NB4 (cell line): ENCODE measurements at regions not wholly inside any gene's neighbourhood (a gene's known extent, or its start where the extent isn't known, plus 50 kb on each side); places are given as distances from the start of the nearest gene placed in this dataset.

Source experiments
- DNase-seq: peaks from one replicate; pipeline ENCODE4 v3.0.0; 2010; ENCODE audit warnings: low read depth
- H3K4me3 ChIP-seq: one replicate; pipeline ENCODE4 v1.5.1; 2011; ENCODE audit warnings: mild to moderate bottlenecking, low read depth, low read length, moderate library complexity
- MAX ChIP-seq: IDR thresholded peaks from 2 replicates; pipeline ENCODE4 v1.6.1; 2011; ENCODE audit warnings: low read depth, low read length
- MYC ChIP-seq: IDR thresholded peaks from 2 replicates; pipeline ENCODE4 v1.6.1; 2011; ENCODE audit warnings: low read depth, low read length
- POLR2A ChIP-seq: IDR thresholded peaks from 2 replicates; pipeline ENCODE4 v1.6.1; 2011; ENCODE audit warnings: mild to moderate bottlenecking; ENCODE audit not compliant: insufficient read length; ENCODE audit errors: extremely low read depth
- TF ChIP-seq, protein P1 (sequence below): IDR thresholded peaks from one replicate; pipeline ENCODE4 v1.5.1; 2012; ENCODE audit warnings: low read depth, low read length

GRCh38 chr18:34550156-34550555, 159.9 kb upstream of the DTNA start:
- DNase-seq, result no peak
- H3K4me3 ChIP-seq, result no peak overlapping the region
- TF ChIP-seq MAX (no peak), MYC (no peak), POLR2A (no peak)
- TF ChIP-seq, protein P1, sequence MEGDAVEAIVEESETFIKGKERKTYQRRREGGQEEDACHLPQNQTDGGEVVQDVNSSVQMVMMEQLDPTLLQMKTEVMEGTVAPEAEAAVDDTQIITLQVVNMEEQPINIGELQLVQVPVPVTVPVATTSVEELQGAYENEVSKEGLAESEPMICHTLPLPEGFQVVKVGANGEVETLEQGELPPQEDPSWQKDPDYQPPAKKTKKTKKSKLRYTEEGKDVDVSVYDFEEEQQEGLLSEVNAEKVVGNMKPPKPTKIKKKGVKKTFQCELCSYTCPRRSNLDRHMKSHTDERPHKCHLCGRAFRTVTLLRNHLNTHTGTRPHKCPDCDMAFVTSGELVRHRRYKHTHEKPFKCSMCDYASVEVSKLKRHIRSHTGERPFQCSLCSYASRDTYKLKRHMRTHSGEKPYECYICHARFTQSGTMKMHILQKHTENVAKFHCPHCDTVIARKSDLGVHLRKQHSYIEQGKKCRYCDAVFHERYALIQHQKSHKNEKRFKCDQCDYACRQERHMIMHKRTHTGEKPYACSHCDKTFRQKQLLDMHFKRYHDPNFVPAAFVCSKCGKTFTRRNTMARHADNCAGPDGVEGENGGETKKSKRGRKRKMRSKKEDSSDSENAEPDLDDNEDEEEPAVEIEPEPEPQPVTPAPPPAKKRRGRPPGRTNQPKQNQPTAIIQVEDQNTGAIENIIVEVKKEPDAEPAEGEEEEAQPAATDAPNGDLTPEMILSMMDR, result no peak

DNA sequence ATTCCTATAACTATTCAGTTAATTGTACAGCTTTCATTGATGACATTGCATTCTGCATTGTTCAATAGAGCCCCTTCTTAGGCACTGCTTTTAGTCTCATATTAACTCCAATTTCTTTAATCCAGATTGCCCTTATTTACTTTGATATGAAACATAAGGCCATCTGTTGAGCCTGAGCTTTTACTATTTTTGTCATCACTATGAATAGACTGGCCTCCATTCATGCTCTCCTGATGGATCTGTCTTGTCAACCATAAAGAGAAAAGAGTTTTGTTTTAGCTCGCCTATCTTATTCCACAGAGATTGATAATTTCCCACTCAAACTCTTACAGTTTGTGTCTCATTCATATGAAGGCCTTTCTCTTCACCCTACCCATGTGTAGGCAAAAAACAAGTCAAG, 159.2 kb upstream of the DTNA start:
- TF ChIP-seq POLR2A, result no peak
- TF ChIP-seq, protein P1, result no peak
- TF ChIP-seq MAX, result no peak
- no peak for TF ChIP-seq MYC
- DNase-seq, result no peak
- no peak overlapping the region for H3K4me3 ChIP-seq

- no peak for DNase-seq
Measured at GRCh38 chr18:34551824-34552223, 158.3 kb upstream of the DTNA start.

DNA sequence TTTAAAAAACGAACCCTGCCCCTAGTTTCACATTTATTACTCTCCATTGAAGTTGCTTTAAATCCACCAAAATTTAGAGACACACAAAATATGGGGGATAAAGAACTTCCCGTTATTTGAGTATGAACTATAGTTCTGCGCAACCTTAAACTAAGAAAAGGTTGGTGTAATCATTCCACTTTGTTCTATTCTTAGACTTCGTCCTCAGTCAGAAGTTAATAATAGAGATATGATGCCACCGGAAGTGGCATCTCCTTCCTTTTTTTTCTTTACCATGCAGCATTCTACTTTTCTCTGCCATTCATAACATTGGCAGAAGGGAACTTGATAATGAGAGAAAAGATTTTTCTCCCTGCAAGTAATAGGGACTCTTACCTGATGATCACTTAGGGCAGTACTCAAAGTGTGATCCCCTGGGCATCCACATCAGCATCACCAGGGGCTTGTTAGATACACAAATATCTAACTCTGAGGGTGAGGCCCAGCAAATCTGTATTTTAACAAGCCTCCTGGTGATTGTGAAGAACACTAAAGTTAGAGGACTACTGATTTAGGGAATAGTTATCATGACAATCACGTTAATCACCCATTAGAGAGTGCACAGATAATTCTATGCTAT, 147.7 kb upstream of the DTNA start:
- no peak overlapping the region for H3K4me3 ChIP-seq
- TF ChIP-seq MYC (no peak), MAX (no peak), POLR2A (no peak)
- TF ChIP-seq, protein P1, result no peak
- peak; percentile 6 for DNase-seq

More at GRCh38 chr18:34551824-34552223, 158.3 kb upstream of the DTNA start:
- H3K4me3 ChIP-seq, result no peak overlapping the region
- TF ChIP-seq, protein P1, result no peak
- TF ChIP-seq MYC, result no peak
- no peak for TF ChIP-seq POLR2A
- no peak for TF ChIP-seq MAX

DNA sequence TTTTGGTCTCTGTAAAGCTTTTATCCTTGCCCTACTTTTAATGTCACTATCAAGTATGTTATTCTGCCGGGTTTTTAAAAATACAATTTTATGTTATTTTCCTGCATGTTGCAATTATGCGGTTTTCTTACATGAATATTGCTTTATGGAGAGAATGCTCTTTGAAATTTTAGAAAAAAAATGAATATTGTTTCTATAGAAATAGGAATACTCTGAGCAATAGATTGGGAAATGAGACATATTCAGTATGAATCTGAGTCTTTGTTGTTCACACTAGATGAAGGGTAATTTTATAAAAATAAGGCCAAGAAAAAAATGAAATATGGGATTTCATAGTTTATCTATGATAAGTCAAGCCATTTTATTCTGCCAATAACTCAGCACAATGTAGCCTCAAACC, 142.2 kb upstream of the DTNA start:
- no peak for DNase-seq
- H3K4me3 ChIP-seq, result no peak overlapping the region
- TF ChIP-seq POLR2A (no peak), MYC (no peak), MAX (no peak)
- TF ChIP-seq, protein P1, result no peak

DNA sequence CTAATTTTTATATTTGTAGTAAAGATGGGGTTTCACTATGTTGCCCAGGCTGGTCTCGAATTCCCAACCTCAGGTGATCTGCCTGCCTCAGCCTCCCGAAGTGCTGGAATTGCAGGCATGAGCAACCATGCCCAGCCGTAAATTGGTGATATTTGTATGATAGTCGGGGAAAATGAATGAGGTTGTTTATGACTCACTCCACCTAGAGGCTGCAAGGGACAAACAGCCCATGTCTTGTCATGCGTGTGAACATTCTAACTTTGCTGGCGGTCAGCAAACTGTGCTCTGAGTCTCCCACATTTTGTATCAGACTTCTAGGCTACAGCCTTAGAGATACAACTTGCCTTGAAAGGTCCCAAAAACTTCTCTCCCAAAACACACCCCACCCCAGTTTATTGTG, 133.5 kb upstream of the DTNA start:
- TF ChIP-seq, protein P1, result no peak
- TF ChIP-seq MAX (no peak), POLR2A (no peak), MYC (no peak)
- no peak overlapping the region for H3K4me3 ChIP-seq
- DNase-seq, result no peak
